ENCODE measurements at regions not wholly inside any gene's neighbourhood (a gene's known extent, or its start where the extent isn't known, plus 50 kb on each side); places are given as distances from the start of the nearest gene placed in this dataset.

- no peaks in the 10 kb centered on the region for H3K9me2 ChIP-seq (replicated peaks; ENCODE audit: insufficient read depth, low read length)
- no peak overlapping the region for H2AFZ ChIP-seq (ENCODE audit: low read depth, low read length, severe bottlenecking)
- no peak overlapping the region for H3K4me2 ChIP-seq (ENCODE audit: low read depth, low read length, poor library complexity, severe bottlenecking)
- no peaks in the 10 kb centered on the region for H3K79me2 ChIP-seq (ENCODE audit: insufficient read depth, low read length)
- H3K27ac ChIP-seq (ENCODE audit: low read depth, low read length) = no peak overlapping the region
- TF ChIP-seq, protein P1, sequence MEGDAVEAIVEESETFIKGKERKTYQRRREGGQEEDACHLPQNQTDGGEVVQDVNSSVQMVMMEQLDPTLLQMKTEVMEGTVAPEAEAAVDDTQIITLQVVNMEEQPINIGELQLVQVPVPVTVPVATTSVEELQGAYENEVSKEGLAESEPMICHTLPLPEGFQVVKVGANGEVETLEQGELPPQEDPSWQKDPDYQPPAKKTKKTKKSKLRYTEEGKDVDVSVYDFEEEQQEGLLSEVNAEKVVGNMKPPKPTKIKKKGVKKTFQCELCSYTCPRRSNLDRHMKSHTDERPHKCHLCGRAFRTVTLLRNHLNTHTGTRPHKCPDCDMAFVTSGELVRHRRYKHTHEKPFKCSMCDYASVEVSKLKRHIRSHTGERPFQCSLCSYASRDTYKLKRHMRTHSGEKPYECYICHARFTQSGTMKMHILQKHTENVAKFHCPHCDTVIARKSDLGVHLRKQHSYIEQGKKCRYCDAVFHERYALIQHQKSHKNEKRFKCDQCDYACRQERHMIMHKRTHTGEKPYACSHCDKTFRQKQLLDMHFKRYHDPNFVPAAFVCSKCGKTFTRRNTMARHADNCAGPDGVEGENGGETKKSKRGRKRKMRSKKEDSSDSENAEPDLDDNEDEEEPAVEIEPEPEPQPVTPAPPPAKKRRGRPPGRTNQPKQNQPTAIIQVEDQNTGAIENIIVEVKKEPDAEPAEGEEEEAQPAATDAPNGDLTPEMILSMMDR (IDR thresholded peaks at IDR 0.05; ENCODE audit: insufficient read depth, low read length, poor library complexity, severe bottlenecking) = no peak
- no peak for TF ChIP-seq EZH2phosphoT487 (conservative IDR thresholded peaks at IDR 0.05; ENCODE audit: low read length)
- no peaks in the 10 kb centered on the region for H3K9me3 ChIP-seq (ENCODE audit: insufficient read depth, low read length)
- H3K36me3 ChIP-seq (ENCODE audit: low read length) = no peaks in the 10 kb centered on the region
- no peaks in the 10 kb centered on the region for H3F3A ChIP-seq (ENCODE audit: insufficient read depth)
- no peak overlapping the region for H3K9ac ChIP-seq (ENCODE audit: low read length)
- H4K20me1 ChIP-seq (ENCODE audit: low read depth, low read length) = no peaks in the 10 kb centered on the region
- H3K4me3 ChIP-seq (ENCODE audit: insufficient read depth, low read length, poor library complexity, severe bottlenecking) = no peak overlapping the region
- H3K27me3 ChIP-seq (ENCODE audit: low read length) = no peaks in the 10 kb centered on the region
Observed at GRCh38 chr3:72242326-72242725, 457.4 kb upstream of the PROK2 start.

DNA sequence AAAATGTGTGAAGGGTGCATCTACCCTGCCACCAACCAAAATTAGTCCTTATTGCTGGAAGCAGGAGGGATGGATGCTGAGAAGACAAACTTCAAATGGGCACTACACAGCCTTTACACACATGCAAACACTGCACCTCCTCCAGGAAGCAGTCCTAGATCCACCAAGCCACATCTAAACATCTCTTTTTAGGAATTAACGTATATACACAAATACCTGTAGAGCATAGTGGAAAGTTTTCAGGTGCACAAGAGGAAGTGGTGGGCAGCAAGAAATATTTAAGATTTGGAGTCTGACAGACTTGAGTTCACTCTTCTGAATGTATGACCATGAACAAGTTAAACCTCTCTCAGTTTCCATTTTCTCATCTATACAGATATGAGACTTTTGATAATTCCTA is 456.6 kb upstream of the PROK2 start:
- no peaks in the 10 kb centered on the region for H3F3A ChIP-seq (ENCODE audit: insufficient read depth)

DNA sequence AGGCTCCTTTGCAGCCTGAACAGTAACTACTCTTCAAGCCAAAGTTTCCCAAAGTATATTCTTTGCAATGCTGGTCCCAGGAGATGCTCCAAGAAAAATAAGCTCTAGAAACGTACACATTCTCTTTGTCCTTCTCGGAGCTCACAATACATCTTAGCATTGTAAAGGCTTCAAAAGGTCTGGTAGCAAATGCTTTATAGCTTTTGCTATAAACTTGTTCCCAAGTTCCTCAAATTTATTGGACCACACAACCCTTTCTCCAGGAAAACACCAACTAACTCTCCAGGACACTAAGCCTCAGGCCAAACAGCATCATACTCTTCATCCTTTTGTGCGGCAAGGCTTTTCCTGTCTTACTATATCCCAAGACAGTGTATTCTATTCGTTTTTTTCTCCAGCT is 455.6 kb upstream of the PROK2 start:
- H3K4me3 ChIP-seq (ENCODE audit: insufficient read depth, low read length, poor library complexity, severe bottlenecking) = no peak overlapping the region
- TF ChIP-seq, protein P1 (IDR thresholded peaks at IDR 0.05; ENCODE audit: insufficient read depth, low read length, poor library complexity, severe bottlenecking) = no peak
- no peak for TF ChIP-seq EZH2phosphoT487 (conservative IDR thresholded peaks at IDR 0.05; ENCODE audit: low read length)

More for the DNA sequence above, 456.6 kb upstream of the PROK2 start:
- Histone ChIP-seq H3K9me2 (replicated peaks; ENCODE audit: insufficient read depth, low read length) (no peaks in the 10 kb centered on the region), H3K4me3 (ENCODE audit: insufficient read depth, low read length, poor library complexity, severe bottlenecking) (no peak overlapping the region), H2AFZ (ENCODE audit: low read depth, low read length, severe bottlenecking) (no peak overlapping the region), H3K36me3 (ENCODE audit: low read length) (no peaks in the 10 kb centered on the region), H3K9me3 (ENCODE audit: insufficient read depth, low read length) (no peaks in the 10 kb centered on the region), H3K79me2 (ENCODE audit: insufficient read depth, low read length) (no peaks in the 10 kb centered on the region), H3K27ac (ENCODE audit: low read depth, low read length) (no peak overlapping the region), H3K9ac (ENCODE audit: low read length) (no peak overlapping the region), H3K4me2 (ENCODE audit: low read depth, low read length, poor library complexity, severe bottlenecking) (no peak overlapping the region), H3K27me3 (ENCODE audit: low read length) (no peaks in the 10 kb centered on the region), H4K20me1 (ENCODE audit: low read depth, low read length) (no peaks in the 10 kb centered on the region)
- no peak for TF ChIP-seq EZH2phosphoT487 (conservative IDR thresholded peaks at IDR 0.05; ENCODE audit: low read length)
- TF ChIP-seq, protein P1 (IDR thresholded peaks at IDR 0.05; ENCODE audit: insufficient read depth, low read length, poor library complexity, severe bottlenecking) = no peak

More for the DNA sequence above, 455.6 kb upstream of the PROK2 start:
- H4K20me1 ChIP-seq (ENCODE audit: low read depth, low read length) = no peaks in the 10 kb centered on the region
- H3K79me2 ChIP-seq (ENCODE audit: insufficient read depth, low read length) = no peaks in the 10 kb centered on the region
- H3F3A ChIP-seq (ENCODE audit: insufficient read depth) = no peaks in the 10 kb centered on the region
- no peaks in the 10 kb centered on the region for H3K36me3 ChIP-seq (ENCODE audit: low read length)
- H3K9me2 ChIP-seq (replicated peaks; ENCODE audit: insufficient read depth, low read length) = no peaks in the 10 kb centered on the region
- no peaks in the 10 kb centered on the region for H3K27me3 ChIP-seq (ENCODE audit: low read length)
- H3K4me2 ChIP-seq (ENCODE audit: low read depth, low read length, poor library complexity, severe bottlenecking) = no peak overlapping the region
- no peak overlapping the region for H3K27ac ChIP-seq (ENCODE audit: low read depth, low read length)
- H3K9ac ChIP-seq (ENCODE audit: low read length) = no peak overlapping the region
- no peaks in the 10 kb centered on the region for H3K9me3 ChIP-seq (ENCODE audit: insufficient read depth, low read length)
- no peak overlapping the region for H2AFZ ChIP-seq (ENCODE audit: low read depth, low read length, severe bottlenecking)

Data from SU-DHL-6 (cell line).